Fibroblast of skin of scalp (primary cell): ENCODE measurements at regions not wholly inside any gene's neighbourhood (a gene's known extent, or its start where the extent isn't known, plus 50 kb on each side); places are given as distances from the start of the nearest gene placed in this dataset.

Experiments
- DNase-seq: peaks from one replicate; pipeline ENCODE4 v3.0.0-alpha.2; 2013

GRCh38 chr19:13604902-13605586 lies 98.8 kb upstream of the CACNA1A start:
- no peak for DNase-seq

- no peak for DNase-seq
Observed at GRCh38 chr19:13600802-13601201, 94.5 kb upstream of the CACNA1A start.

GRCh38 chr19:13600091-13600490 lies 93.8 kb upstream of the CACNA1A start:
- no peak for DNase-seq

- DNase-seq, result no peak
Observed at GRCh38 chr19:13599681-13600080, 93.4 kb upstream of the CACNA1A start.

GRCh38 chr19:13598098-13598497 lies 91.8 kb upstream of the CACNA1A start:
- no peak for DNase-seq

GRCh38 chr19:13597640-13598039 lies 91.4 kb upstream of the CACNA1A start:
- peak; percentile 74 for DNase-seq

GRCh38 chr19:13588957-13589833 lies 82.9 kb upstream of the CACNA1A start:
- peak; percentile 54 for DNase-seq

GRCh38 chr19:13585512-13585911 lies 79.2 kb upstream of the CACNA1A start:
- no peak for DNase-seq

GRCh38 chr19:13583753-13584152 lies 77.5 kb upstream of the CACNA1A start:
- DNase-seq, result no peak

- no peak for DNase-seq
Observed at GRCh38 chr19:13583114-13583513, 76.8 kb upstream of the CACNA1A start.

- DNase-seq, result no peak
Observed at GRCh38 chr19:13581576-13581975, 75.3 kb upstream of the CACNA1A start.

- DNase-seq, result peak; percentile 76
Observed at GRCh38 chr19:13579388-13580060, 73.2 kb upstream of the CACNA1A start.

- no peak for DNase-seq
Observed at GRCh38 chr19:13576726-13577125, 70.4 kb upstream of the CACNA1A start.

GRCh38 chr19:13574933-13575332 lies 68.7 kb upstream of the CACNA1A start:
- DNase-seq, result peak; percentile 12

GRCh38 chr19:13573056-13573667 lies 66.9 kb upstream of the CACNA1A start:
- DNase-seq, result no peak

- no peak for DNase-seq
Observed at GRCh38 chr19:13561461-13561860, 55.2 kb upstream of the CACNA1A start.

GRCh38 chr19:13557756-13558398 lies 51.6 kb upstream of the CACNA1A start:
- no peak for DNase-seq

- DNase-seq, result no peak
Observed at GRCh38 chr19:13556552-13556951, 50.3 kb upstream of the CACNA1A start.
